Germinal center (tissue), 1 donor: ENCODE measurements at regions not wholly inside any gene's neighbourhood (a gene's known extent, or its start where the extent isn't known, plus 50 kb on each side); places are given as distances from the start of the nearest gene placed in this dataset.
"Not testable (repeated sequence)": the region's sequence is repeated elsewhere in the genome, so short reads cannot be mapped to it uniquely, and the experiment has no call there.

Experiments
- DNase-seq: peaks from one replicate; pipeline ENCODE4 v3.0.0; 2012; ENCODE audit warnings: mixed read lengths, low spot score

DNA sequence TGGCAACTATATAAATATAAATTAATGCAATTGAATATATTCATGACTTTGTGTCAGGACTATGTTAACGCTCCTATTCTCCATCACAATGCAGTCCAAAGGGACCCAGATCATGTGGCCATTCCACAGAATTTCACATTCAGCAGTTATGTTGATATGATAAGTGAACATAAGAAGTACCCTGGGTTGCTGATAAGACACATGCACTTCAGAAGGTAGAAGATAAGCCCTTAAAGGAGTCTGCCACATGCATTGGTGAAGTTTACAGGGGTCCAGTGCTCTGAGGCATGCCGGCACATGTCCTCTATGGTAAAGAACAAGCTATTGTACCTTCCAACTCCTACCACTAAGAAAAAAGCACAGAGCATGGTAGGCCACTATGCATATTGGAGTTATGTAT lies 76.4 kb downstream of the PHAX start:
- DNase-seq = no peak

DNA sequence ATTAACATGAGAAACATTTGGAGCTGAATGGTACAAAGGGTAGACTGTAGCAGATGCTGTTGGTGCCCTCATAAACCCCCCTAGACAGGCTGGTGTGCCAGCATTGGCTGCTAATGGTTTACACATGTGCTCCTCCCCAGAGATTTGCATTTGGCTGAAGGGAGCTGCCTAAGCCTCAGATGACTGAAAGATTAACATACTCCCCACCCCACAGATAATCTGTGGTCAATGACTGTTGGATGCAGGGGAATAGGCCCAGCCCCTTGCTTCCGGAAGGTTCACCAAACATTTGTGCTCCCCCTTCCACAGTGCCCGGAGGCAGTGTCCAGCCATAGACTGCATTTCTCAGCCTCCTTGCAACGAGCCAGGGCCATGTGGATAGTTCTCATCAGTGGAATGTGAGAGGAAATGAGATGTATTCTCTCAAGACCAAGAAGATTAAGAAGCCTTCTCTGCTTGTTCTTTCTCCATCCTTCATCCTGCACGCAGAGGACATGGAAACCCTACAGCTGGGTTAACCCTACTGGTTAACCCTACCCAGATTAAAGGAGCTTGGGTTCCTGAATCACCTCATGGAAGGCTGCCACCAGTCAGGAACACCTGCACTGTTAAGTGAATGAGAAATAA lies 79.6 kb downstream of the PHAX start:
- no peak for DNase-seq

DNA sequence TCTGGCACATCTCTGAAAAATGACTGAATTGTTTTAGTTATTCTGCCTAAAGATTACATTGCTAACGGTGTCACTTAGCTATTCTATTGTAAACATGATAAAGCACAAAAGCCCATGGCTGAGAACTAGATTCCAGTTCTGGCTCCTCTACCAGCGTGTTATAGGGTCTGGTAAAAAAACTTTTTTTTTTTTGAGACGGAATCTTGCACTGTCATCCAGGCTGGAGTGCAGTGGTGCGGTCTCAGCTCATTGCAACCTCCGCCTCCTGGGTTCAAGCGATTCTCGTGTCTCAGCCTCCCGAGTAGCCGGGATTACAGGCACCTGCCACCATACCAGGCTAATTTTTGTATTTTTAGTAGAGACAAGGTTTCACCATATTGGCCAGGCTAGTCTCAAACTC lies 80.6 kb downstream of the PHAX start:
- not testable (repeated sequence) for DNase-seq

DNA sequence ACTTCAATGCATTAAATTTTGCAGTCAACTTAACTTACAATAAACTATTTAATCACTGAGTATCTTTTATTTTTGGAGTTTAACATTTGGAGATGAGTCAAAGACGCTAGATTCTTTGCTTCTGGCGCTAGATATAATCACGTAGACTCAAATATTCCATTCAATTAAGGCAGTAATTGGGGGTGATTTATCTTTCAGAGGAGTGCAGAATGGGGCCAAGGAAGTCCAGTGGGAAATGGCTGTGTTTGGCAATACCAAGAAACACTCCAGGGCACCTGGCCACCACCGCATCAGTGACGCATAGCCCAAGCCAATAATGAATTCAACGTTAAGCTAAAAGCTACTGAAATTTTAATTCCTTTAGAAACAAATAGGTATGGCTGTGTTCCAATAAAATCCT lies 81.2 kb downstream of the PHAX start:
- DNase-seq = no peak

DNA sequence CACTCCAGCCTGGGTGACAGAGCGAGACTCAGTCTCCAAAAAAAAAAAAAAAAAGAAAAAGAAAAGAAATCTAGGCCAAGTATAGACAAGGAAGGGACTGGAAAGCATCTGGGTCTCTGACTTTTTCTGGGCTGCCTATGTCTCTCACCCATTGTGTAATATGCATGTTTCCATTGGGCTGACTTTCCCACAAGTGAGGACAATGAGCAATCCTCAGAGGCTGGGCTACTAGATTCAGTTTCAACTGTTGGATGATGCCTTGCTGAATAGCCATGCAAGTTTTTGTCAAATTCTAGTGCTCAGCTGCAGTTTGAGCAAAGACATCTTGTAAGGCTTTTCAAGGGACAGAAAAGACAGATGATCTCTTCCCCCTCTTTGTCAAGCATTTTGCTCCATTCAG lies 82.1 kb downstream of the PHAX start:
- DNase-seq = no peak

DNA sequence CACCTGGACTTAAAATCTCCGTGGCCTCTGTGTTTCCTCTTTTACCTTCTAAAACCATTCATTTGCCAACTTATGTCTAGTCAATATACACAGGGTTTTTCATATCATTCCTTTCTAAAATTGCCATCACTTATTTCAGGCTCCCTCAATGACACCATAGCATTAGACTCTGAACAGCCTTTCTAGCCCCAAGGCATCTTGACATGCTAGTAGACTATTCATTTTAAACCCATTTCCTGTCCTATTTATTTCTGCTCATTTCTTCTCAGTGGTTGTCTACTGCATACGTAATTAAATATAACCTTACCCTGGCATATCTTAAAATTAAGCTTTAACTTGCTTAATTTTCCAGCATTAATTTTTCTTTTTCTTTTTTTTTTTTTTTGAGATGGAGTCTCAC lies 83.2 kb downstream of the PHAX start:
- no peak for DNase-seq

DNA sequence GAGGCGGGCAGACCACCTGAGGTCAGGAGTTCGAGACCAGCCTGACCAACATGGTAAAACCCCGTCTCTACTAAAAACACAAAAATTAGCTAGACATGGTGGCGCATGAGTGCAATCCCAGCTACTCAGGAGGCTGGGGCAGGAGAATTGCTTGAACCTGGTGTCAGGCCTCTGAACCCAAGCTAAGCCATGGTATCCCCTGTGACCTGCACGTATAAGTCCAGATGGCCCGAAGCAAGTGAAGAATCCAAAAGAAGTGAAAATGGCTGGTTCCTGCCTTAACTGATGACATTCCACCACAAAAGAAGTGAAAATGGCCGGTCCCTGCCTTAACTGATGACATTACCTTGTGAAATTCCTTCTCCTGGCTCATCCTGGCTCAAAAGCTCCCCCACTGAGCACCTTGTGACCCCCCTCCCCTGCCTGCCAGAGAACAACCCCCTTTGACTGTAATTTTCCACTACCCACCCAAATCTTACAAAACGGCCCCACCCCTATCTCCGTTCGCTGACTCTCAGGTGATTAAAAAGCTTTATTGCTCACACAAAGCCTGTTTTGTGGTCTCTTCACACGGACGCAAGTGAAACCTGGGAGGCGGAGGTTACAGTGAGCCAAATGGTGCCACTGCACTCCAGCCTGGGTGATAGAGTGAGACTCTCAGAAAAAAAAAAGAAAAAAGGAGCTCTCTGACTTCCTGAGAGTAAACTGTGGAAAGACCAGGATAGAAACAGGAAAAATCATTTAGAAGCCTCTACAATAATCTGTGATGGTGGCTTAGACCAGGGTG lies 84.1 kb downstream of the PHAX start:
- DNase-seq = not testable (repeated sequence)

DNA sequence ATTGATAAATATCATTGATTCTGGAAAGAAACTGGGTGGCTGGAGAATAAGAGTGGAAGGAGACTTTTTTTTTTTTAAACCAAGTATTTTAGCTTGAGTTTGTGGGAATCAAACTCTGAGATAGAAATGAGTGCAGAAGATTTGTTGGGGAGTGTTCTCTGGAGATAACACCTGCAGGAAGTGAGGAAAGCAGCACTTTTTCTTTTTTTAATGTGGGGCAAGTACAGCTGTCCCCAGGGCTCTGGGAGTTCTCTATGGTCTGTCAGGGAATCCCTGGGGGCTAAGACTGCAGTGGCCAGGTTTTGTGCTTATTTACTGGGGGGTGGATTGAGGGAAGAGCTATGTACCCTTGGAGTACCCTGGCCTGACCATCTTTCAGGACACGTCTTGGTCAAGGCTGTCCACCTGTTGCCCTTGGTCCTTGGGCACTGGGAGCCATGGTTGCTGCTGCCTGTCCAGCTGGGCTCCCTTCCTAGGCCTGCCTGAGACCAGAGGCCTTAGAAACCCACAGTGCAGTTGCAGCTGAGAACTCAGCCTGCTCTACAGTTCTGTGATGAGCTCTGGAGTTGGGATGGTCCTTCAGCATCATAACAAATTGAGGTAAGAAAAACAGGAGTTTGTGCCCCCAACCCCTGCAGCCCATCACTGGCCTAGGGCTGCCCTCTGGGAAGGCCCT lies 85.8 kb downstream of the PHAX start:
- DNase-seq = peak; percentile 15

DNA sequence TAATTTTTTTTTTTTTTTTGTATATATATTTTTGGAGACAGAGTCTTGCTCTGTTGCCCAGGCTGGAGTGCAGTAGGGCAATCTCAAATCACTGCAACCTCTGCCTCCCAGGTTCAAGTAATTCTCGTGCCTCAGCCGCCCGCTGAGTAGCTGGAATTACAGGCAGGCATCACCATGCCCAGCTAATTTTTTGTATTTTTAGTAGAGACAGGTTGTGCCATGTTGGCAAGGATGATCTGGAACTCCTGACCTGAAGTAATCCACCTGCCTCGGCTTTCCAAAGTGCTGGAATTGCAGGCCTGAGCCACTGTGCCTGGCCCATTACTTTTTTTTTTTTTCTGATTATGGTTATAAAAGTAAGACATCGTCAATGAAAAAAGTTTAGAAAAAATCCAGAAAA lies 84.0 kb upstream of the LMNB1 start:
- DNase-seq = no peak

DNA sequence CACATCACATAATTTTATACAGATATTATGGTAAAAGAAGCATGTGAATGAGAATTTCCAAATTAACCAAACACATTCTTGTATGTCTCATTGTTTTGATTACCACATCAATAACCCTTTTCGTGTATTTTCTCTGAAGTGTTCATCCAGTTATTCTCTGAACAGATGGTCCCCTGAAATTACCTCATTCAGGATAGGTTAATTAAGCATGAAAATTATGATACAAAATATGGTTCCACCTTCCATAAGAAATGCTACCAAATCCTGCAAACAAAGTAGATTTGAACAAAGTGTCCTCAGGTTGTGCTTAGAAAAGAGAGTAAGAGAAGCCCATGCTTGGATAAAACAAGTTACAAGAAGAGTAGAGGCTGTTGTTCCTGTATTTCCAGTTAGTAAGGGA lies 83.1 kb upstream of the LMNB1 start:
- no peak for DNase-seq

DNA sequence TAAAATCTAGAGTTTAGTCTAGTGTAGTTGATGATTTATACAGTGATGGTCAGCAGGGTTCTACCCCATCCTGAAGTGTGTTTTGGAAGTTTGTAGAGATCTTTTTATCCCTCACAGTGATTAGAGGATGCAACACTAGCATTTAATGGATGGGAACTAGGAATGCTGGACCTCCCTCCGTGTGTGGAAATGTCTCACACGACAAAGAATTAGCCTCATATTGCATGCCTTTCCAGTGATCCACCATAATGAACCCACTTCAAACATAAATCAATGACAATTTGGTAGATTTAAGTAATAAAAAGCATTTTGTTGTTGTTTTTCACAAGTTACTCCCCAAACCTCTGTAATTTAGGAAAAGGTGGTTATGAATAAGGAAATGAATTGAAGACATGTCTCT lies 82.5 kb upstream of the LMNB1 start:
- no peak for DNase-seq

DNA sequence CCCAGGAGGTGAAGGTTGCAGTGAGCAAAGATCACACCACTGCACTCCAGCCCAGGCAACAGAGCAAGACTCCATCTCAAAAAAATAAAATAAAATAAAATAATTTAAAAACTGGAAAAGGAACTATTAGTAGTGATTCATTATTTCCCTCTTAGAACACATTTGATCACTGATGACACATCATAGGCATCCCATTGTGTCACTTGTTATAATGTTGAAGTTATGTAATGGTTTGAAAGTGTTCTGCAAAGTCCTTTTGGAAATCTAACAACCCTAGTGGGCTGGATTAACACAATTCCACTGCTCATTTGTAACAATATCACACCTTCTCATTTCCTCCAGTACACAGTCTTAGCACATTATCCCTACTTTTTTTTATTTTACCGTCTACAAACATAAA lies 81.8 kb upstream of the LMNB1 start:
- DNase-seq = no peak

DNA sequence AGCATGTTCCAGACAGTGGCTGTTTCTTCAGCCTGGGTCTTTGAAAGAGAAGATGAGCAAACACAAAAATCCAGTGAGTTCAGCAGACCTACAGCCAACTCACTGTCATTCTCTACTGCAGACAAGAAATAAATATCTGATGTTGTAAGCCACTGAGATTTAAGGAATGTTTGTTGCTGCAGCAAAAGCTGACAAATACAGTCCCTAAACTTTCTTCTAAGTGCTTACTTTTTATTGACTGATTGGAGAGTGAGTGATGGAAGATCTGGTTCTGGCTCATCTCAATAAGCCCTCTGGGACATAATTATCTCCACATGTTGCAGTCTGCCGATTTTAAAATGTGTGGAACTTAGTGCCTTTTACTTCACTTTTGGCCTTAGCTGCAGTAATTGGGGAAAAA lies 69.9 kb upstream of the LMNB1 start:
- DNase-seq = no peak

DNA sequence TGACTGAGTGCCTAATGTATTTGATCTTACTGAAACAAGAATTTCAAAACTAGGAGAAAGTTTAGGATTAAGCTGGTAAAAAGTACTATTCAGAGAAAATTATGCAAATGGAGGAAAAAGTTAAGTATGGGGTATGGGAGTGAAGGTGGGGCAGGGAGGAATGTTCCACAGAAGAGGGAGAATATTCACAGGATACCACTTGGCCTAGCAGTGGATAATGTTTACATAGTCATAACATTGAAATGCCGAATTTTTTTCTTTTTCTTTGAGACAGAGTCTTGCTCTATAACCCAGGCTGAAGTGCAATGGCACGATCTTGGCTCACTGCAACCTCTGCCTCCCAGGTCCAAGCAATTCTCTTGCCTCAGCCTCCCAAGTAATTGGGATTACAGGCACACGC lies 61.2 kb upstream of the LMNB1 start:
- no peak for DNase-seq

DNA sequence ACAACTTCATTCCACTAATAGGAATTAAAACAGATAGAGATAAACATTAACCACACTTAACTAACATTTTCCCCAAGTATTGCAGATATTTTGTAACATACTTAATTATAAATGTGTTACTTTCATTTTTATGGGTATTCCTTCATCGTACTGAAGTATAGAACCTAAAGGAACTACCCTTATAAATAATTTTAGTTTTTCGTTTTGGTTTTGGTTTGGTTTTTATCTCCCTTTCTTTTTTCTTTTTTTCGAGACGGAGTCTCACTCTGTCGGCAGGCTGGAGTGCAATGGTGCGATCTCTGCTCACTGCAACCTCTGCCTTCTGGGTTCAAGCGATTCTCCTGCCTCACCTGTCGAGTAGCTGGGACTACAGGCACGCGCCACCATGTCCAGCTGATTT lies 60.1 kb upstream of the LMNB1 start:
- no peak for DNase-seq

DNA sequence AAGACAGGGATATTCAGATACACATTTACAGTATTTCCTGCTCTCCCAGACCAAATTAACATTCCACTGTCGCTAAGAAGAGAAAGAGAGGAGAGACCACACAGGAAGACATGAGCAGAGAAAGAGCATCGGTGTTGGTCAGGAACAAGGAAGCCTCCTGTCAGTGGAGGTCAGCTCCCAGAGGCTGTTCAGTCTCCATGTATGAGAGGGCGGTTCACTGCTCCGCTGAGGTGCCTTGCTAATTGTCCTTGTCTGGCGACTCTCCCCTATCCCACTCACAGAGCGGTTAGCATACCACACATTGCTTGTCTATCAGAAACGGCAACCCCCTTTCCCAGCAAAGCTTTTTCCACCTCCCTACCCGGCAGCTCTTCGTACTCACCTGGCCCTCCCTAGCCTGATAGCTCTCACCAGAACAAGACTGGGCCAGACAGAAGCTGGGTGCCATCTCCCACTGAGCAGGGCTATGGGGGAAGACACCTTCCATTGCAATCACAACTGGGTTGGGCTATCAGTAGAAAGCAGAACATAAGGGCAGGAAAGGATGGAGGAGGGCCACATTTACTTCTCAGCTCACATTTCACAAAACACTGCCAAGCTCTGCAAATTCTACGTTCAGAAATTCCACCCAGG lies 58.6 kb upstream of the LMNB1 start:
- no peak for DNase-seq

DNA sequence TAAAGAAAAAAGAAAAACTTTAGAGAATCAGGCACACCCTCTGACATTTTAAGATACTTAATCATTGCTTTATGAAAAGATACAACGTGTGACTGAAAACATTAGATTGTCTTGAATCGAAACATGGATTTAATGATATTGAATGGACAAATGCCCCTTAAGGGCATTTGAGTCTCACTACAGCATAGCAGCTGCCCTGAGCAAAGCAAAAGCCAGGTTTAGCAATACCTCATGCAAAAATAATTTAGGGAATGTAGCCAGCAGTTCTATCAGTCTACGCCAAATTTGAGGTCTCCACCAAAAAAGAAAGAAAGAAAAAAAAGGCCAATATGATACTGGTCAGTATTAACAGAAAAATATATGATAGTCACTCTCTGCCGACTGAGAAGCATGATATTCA lies 56.6 kb upstream of the LMNB1 start:
- no peak for DNase-seq

DNA sequence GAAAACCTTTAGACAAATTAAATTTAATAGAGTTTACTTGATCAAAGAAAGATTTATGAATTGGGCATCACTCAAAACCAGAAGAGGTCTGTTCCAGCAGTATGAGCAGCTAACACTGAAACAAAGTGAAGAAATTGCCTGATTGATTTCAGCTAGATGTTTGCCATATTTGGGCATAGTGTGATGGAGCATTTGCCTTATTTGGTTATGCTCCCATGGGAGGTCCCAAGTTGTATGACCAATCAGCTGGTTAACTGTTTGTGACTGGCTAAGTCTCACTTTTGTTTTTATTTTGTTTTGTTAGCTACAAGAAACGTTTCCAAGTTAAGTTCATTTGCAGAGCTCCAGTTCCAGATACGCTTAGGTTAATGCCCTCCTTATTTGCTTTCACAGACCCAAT lies 53.3 kb upstream of the LMNB1 start:
- no peak for DNase-seq
